ENCODE measurements at regions not wholly inside any gene's neighbourhood (a gene's known extent, or its start where the extent isn't known, plus 50 kb on each side); places are given as distances from the start of the nearest gene placed in this dataset.
"Not testable (repeated sequence)": the region's sequence is repeated elsewhere in the genome, so short reads cannot be mapped to it uniquely, and the experiment has no call there.

DNA sequence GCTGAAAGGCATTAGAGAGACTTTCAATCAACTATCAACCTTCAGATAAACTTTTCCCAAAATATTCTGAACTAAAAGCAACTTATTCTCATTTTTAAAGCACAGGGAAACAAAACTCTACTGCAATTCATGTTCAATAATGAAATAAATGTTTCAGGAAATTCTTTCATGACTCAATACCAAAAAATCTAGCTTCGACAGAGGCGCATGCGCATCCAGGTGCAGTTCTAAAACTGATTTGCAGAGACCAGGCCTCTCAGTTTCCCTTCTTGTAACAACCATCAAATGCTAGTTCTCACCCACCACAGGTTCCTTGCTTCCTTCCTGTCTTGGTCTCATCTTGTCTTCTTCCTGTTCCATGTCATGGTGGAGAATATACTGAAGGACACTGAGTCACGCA lies 55.3 kb upstream of the NRBF2 start:
- no peak for DNase-seq (ENCODE audit: low read depth)

DNA sequence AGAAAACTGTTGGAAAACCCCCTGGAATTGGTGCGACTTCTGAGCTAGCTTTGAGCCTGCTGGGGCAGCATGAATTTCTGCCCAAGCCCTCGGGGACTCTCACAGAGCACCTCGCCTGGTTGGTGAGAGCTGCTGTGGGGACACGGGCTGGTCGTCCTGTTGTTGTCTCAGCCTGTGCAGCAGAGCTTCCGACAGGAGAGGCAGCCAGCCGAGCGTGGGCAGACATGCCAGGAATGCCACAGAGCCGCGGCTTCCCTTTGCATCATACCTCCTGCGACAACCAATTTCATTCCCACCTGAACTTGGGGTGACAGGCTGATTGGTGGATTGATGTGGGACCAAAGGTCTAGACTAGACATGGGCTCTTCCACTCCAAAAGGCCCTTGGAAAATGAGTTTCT lies 60.2 kb upstream of the NRBF2 start:
- no peak for DNase-seq (ENCODE audit: low read depth)

DNA sequence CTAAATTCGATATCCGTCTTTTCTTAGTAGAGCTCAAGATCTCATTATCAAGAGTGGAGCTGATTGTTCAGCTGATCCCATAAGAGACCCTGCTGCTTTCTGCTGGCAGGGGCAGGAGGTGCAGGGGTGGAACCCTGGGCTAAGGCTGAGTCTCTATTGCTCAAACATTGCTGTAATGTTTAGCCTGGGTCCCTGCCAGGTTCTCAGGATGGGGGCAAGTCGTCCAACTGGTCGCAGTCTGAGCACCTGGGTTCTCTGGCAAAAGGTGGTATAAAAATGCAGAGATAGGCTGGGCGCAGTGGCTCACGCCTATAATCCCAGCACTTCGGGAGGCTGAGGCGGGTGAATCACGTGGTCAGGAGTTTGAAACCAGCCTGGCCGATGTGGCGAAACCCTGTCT lies 62.0 kb upstream of the NRBF2 start:
- DNase-seq (ENCODE audit: low read depth), result no peak

DNA sequence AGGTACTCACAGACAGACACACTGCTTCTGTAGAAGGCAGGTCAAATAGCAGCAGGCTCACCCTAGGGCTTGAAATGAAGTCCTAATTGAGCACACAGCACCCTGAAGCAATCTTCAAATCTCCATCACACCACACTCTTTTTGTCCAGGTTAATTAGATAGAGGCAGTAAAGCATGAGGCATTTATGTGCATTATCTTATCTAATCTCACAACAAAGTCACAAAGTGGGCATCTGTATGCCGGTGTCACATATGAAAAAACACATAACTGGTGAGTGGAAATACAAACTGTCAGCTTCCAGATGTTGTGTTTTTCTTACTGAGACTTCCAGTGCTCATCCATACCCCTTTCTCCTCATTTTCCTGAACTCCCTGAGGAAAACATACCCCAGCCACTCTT lies 63.8 kb upstream of the NRBF2 start:
- DNase-seq (ENCODE audit: low read depth), result no peak

DNA sequence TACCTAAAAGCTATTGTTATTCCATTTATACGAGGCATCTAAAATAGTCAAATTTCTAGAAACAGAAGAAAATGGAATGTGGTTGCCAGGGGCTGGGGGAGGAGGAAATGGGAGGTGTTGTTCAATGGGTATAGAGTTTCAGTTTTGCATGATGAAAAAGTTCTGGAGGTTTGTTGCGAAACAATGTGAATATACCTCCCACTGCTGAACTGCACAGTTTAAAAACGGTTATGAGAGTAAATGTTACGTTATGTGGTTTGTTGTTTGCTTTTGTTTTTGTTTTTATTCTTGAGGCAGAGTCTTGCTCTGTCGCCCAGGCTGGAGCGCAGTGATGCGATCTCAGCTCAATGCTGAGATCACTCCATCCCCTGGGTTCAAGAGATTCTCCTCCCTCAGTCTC lies 64.9 kb upstream of the NRBF2 start:
- DNase-seq (ENCODE audit: low read depth), result no peak

DNA sequence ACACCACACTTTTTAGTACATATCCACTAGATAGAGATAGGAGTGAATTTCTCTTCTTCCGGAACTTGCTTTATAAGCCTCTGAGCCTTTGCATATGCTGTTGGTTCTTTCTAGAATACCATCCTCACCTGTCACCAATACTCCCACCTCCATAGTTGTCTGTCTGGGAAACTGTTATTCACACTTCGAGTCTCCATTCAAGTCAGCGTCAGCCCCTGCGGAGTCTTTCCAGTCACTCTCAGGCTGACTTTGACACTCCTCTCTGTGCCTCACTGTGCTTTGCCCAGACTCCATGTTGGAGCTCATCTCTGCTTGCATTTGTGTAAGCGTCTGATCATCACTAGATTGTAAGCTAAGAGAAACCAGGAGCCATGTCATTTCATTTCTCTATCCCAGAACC lies 66.5 kb upstream of the NRBF2 start:
- no peak for DNase-seq (ENCODE audit: low read depth)

DNA sequence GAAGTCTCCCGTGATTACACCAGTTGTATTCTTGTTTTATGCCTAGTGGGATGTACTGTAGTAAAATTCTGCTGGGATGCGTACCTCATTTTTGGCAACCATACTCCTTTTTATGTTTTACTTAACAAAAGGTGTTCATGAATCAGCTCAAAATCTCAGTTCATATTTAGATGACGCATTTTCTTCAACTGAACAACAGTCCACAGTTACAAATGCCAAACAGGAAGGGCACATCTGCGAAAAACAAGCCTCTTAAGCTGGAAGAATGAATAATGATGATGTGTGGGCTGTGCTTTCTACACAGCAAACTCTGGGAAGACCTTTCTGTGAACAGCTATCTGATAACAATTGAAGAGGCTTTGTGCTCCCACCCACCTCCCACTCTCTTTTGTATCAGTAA lies 68.4 kb upstream of the NRBF2 start:
- DNase-seq (ENCODE audit: low read depth), result peak; percentile 9

DNA sequence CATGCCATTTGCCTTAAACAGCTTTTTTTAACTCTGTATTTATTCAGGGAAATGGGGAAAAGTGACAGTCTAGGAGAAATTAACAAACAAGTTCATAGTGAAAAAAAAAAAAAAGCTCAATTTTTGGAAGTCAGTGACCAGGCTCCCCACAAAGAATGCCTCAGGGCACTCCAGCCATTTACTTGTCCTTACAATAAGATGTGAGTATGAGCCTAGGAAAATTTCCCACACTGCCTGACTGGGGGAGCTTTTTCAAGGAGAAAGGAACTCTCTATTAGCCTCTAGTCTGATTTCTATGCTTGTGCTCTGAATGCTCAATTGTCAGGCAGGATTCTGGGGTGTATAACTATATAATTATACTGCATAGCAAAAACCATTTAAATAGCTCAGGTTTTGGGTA lies 74.9 kb upstream of the NRBF2 start:
- DNase-seq (ENCODE audit: low read depth), result peak; percentile 44

DNA sequence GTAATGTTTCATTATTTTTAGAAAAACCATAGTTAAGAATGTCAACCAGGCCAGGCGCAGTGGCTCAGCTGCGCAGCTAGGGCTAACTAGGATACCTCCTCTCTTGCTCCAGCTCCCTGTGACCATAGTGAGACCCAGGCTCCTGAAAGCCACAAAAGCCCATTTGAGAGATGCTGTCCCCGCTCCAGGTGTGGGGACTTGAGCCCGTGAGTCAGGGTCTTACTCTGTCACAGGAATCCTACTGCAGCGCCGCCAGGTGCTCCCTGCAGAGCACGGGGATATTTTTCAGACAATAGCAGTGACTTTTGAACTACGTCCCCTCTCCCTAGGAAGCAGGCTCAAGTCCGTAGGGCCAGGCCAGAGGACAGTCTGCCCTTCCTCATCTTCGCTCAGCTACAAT lies 75.6 kb upstream of the NRBF2 start:
- no peak for DNase-seq (ENCODE audit: low read depth)

DNA sequence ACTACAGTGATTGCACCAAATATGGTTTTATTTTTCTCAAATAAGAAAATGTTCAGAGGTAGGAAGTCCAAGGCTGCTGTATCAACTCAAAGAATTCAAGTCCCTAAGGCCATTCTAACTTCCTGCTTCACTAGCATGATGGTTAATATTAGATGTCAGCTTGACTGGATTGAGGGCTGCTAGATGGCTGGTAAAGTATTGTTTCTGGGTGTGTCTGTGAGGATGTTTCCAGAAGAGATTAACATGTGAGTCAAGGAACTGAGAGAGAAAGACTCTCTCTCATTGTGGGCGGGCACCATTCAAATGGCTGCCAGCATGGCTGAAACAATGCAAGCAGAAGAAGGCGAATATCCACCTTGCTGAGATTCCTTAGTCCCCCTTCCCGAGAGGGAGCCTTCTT lies 77.4 kb upstream of the NRBF2 start:
- no peak for DNase-seq (ENCODE audit: low read depth)

DNA sequence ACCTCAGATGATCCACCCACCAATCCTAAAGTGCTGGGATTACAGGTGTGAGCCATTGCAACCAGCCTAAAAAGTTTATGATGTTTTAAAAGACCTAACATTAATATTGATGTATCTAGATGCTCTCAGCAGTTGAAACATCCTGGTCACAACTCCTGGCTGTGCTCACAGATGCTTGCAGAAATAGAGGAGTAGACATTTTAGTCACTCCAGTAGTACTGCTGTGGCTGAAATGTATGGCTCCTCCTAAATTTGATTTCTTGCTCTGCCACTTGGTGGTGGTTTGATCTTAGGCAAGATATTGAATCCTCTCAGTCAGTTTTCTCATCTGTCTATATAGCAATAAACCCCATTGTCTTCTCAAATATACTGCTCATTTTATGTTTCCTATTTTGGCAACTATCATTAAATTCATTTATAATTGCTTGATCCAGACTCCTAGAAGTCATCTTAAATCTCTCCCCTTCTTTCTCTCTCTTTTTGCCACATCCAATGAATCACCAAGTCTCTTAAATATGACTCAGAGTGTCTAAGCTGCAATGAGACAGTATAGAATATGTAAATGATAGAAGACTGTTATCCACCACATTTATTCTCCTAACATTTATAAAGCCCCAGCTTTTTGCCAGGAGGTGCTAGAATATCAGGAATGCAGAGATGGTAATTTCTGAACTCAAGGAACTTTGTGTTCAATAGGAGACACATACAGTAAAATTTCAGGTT lies 78.1 kb upstream of the NRBF2 start:
- DNase-seq (ENCODE audit: low read depth), result no peak

DNA sequence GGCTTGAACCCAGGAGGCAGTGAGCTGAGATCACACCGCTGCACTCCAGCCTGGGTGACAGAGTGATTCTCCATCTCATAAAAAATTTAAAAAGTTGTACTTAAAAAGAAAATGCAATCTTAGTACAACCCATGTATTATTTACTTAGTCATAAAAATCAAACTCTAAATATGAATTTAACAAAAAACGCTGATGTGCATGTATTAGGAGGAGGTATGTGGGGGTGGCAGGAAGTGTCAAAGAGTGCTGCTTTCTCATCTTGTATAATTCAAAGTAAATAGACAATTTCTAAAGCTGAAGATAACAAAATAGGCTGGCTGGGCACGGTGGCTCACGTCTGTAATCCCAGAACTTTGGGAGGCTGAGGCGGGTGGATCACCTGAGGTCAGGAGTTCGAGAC lies 81.0 kb upstream of the NRBF2 start:
- no peak for DNase-seq (ENCODE audit: low read depth)

DNA sequence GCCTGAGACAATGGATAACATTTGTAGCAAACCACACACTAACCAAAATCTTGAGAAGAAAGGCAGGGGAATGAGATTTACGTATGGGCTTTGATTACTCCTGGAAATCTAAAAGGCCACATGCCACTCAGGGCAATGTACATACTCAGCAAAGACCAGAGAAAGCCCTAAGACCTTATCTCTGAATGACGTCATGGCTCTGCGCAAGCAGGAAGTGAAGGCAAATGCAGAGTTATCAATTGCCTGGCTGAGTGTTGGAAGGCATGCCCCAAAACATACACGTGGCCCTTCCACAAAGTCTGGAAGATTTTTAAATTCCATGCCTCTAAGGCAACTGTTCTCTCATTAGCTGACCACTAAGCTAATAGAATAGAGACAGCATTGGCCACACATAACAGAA lies 90.9 kb upstream of the NRBF2 start:
- no peak for DNase-seq (ENCODE audit: low read depth)

DNA sequence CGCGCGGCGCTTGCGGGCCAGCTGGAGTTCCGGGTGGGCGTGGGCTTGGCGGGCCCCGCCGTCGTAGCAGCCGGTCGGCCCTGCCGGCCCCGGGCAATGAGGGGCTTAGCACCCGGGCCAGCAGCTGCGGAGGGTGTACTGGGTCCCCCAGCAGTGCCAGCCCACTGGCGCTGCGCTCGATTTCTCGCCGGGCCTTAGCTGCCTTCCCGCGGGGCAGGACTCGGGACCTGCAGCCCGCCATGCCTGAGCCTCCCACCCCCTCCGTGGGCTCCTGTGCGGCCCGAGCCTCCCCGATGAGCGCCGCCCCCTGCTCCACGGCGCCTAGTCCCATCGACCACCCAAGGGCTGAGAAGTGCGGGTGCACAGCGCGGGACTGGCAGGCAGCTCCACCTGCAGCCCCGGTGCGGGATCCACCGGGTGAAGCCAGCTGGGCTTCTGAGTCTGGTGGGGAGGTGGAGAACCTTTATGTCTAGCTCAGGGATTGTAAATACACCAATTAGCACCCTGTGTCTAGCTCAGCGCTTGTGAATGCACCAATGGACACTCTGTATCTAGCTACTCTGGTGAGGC lies 99.4 kb upstream of the NRBF2 start:
- not testable (repeated sequence) for DNase-seq (ENCODE audit: low read depth)

DNA sequence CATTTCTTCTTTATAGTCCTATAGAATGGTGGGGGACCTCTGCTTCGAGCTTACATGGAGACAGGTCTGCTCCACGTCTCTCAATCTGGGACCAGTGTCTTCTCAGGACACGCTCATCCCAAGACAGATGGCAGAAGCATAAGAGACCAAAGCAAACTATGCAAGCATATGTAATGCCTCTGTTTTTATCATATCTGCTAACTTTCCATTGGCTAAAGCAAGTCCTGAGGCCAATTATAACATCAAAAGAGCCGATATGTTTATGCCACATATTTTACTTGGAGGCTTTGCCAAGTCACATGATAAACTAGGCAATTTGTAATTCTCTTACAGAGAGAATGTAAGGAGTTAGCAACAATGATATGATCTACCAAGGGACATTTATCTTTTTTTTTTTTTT lies 102.6 kb upstream of the NRBF2 start:
- no peak for DNase-seq (ENCODE audit: low read depth)

DNA sequence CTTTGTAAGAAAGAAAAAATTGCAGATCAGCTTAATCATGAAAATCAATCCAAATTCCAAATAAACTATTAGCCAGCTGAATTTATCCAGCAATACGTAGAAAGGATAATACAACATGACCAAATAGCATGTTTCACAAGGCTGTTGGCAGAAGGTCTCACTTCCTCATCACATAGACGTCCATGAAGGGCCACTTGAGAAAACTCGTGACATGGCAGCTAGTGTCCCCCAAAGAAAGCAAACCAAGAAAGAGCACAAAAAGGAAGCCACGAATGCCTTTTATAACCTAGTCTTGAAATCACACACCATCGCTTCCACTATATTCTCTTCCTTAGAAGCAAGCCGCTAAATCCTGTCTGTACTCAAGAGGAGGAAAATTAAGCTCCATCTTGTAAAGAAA lies 105.6 kb upstream of the NRBF2 start:
- DNase-seq (ENCODE audit: low read depth), result no peak

DNA sequence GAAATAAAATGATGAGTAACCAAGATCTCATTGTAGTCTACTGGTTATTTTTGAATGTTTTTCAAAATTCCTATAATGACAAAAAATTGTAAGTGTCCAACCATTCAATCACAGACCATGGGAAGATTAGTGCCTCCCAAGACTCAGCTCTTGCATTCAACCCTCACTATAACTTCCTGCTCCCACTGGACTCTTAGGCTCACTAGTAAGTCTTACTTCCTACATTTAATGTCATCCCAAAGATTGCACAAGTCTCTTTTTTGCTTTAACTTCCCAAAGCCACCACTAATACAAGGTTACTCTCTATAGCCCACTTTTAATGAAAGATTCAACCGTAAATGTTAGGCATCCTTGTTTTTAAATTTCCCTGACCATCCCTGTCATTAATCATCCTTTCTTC lies 111.9 kb upstream of the NRBF2 start:
- DNase-seq (ENCODE audit: low read depth), result no peak

DNA sequence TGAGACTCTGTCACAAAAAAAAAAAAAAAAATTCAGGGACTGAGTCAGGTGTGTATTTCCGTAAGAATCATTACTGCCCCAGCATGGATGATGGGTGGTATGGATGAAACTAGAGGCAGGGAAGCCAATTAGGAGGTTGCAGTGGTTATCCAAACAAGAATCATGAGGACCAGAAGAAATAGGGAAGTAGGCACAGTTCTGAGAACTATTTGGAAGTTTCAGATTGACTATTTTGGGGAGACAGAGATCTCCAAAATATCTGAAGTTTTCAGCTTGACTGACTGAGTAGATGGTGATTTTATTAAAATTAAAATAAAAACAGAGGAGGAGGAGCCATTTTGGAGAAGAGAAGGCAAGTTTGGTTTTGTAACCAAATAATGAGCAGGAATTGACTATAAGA lies 119.4 kb upstream of the NRBF2 start:
- DNase-seq (ENCODE audit: low read depth), result no peak

DNA sequence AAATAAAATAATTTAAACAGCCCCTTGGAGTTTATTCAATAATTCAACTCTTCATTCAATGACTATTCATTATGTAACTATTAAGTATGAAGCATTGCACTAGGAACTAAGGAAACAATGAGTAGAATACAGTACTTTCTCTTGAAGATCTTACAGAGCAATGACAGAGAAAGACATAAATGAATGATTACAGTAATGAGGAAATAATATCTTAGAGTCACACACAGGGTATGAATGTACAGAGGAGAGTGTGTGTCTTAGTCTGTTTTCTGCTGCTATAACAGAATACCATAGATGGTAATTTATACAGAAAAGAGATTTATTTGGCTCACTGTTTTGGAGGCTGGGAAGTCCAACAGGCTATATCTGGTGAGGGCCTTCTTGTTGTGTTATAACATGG lies 120.5 kb upstream of the NRBF2 start:
- DNase-seq (ENCODE audit: low read depth), result no peak

DNA sequence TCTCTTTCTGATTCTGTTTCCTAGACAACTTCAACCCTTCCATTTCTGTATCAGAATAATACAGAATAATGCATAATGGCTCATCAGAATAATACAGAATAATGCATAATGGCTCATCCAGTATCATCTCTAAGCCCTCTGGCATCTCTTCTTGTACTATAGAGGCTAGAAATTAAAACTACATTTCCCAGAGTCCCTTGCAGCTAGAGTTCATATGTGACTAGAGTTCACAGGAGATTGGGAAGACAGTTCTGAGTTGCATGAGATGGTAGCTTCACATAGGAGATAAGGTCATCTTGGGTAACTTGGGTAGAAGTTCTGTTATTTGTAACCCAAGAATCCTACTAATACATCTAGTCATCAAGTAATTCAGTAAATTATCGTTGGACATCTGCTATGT lies 122.9 kb upstream of the NRBF2 start:
- no peak for DNase-seq (ENCODE audit: low read depth)

DNA sequence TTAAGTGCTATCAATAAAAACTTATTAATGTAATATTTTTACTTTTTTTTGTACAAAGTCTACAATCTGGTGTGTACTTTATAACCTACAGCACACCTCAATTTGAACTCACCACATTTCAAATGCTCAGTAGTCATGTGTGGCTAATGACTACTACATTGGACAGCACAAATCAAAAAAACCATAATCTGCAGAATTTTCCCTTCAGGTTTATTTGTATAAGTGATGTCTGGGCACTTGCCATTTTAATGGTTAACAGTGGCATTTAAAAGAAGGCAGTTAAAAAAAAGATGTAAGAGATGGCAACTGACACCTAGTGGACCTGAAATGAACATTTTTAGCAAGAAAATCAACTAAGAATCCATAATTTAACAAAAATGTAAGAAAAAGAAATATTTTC lies 124.6 kb upstream of the NRBF2 start:
- DNase-seq (ENCODE audit: low read depth), result no peak

DNA sequence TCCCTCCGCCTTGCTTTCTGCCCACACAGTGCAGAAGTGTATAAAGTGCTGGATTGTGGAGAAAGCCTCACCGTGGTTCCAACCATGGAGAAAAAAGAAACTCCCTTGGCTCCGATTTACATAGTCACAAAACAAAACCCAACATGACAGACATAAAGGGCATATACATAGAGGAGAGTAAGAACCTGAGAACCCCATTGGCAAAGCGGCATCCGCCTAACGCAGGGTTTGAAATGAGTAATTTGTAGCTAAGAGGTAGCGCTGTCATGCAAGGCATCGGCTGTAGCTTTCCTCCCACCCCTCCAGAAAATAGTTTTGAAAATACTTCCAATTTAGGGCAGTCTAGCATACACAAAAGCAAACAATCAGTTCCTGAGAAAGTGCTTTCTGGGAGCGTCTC lies 126.0 kb upstream of the NRBF2 start:
- no peak for DNase-seq (ENCODE audit: low read depth)

DNA sequence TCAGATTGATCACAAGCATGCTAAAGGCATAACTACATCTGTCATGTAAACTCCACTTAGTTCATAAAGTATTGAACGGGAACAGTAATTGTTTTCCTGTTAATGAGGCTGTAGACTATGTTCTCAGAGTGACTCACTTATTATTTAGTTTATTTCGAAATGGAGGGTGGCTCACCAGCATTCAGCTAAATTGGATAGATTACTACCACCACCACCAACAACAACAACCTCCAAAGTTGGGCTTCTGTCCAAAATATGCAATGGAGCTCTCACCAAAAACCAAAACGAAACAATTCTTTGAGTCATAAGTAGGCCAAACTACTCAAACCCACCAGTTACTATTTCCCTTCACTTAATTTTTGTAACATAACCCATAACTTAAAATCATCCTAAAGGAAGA lies 127.9 kb upstream of the NRBF2 start:
- DNase-seq (ENCODE audit: low read depth), result peak; percentile 60

DNA sequence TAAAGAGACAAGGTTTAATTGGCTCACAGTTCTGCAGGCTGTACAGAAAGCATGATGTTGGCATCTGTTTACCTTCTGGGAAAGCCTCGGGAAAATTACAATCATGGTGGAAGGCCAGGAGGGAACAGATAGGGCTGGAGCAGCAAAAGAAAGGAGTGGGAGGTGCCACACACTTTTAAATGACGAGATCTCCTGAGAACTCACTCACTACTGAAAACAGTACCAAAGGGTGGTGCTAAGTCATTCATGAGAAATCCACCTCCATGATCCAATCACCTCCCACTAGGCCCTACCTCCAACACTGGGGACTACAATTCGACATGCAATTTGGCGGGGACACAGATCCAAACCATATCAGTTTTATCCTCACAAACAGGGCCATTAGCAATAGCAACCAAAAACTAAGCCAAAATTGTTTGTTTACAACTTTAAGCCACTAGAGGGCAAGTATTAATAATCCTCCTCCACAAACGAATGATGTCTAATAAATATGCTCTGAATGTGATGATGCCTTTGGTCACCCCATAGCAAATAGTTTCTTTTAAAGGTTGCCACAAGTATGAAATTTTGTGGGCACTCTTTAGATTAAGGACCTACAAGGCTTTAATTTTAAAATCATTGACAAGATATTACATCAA lies 129.2 kb upstream of the NRBF2 start:
- DNase-seq (ENCODE audit: low read depth), result no peak
